ENCODE measurements at regions not wholly inside any gene's neighbourhood (a gene's known extent, or its start where the extent isn't known, plus 50 kb on each side); places are given as distances from the start of the nearest gene placed in this dataset.
"Not testable (repeated sequence)": the region's sequence is repeated elsewhere in the genome, so short reads cannot be mapped to it uniquely, and the experiment has no call there.

DNA sequence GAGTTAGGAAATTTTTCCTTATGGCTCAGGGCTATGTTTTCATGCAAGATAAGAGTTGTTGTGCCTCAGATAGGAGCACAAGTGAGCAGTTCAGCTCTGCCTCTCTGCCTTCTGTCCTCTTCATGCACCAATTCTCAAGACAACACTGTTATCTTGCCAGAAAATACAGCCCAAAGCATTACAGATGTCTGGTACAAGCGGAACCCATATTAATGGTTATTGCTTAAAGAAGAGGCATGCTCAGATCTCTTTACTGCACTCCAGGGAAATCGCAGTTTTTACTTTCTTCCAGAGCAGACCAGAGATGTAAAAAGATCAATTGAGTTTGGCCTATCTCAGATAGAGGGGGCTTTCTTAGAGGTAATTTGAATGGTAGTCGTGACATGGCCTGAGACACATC is 361.6 kb upstream of the WWC1 start:
- no peak for DNase-seq
- in situ Hi-C loops (cut with HindIII; ENCODE audit: low pct_ligation_motif_present, low pct_unique_long_range_greater_than_20kb, low sequenced_read_pairs), result no loop called here

DNA sequence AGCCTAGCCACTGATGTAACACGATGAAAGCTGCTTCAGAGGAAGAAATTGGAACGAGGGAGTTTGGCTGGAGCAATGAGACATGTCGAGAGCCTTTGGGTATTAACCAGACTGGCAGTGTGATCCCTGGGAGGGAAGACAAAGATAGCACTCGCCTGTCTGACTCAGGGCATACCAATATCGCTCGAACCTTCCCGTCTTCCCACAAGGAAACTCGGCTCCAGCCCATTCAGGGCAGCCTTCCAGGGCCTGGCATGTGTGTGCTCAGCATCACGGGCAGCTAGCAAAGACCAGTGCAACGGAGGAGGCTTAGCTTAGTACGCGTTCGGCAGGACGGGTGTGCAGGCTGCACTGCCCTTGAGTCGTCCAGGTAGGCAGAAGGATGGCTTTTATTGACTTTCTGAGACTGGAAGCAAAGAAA is 356.9 kb upstream of the WWC1 start:
- in situ Hi-C loops (cut with HindIII; ENCODE audit: low pct_ligation_motif_present, low pct_unique_long_range_greater_than_20kb, low sequenced_read_pairs), result no loop called here

DNA sequence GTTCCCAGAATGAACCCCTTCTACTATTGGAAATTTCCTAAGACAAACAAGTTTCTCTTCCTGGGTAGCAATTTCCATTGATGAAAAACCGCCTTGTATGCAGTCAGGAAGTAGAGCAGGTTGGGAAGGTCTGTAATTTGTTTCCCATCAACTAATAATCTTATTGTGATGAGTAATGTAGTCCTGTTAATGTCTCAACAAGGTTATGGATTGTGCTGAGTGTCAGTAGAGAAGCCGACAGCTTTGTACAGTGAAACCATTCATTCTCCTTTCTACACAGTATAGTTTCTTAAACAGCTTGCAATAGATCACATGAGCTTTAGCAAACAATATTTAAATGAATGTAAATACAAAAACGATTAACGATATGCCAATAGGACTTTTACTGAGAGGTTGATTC is 355.4 kb upstream of the WWC1 start:
- in situ Hi-C loops (cut with HindIII; ENCODE audit: low pct_ligation_motif_present, low pct_unique_long_range_greater_than_20kb, low sequenced_read_pairs), result no loop called here
- no peak for DNase-seq

More for the DNA sequence above, 356.9 kb upstream of the WWC1 start:
- no peak for DNase-seq

DNA sequence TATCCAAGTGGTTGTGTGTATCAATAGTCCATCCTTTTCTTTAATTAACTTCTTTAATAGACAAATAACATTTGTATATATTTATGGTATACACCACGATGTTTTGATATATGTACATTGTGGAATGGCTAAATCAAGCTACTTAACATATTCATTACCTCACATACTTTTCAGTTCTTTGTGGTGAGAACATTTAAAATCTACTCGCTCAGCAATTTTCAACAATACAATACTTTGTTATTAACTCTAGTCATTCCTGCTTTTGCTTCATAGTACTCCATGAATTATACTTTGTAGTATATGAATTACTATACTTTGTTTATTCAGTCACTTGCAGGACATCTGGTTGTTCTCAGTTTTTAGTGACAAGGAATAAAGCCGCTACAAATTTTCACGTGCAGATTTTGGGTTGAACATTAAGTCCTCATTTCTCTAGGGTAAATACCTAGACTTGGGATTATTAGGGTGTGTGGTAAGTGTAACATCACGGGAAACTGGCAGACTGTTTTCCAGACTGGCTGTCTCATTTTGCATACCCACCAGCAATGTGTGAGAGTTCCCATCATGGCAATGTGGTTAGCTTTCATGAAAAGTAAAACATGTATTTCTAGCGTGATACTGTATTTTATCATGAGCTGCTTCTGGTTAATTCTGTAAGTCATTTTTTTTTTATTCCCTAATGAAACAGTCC is 354.4 kb upstream of the WWC1 start:
- in situ Hi-C loops (cut with HindIII; ENCODE audit: low pct_ligation_motif_present, low pct_unique_long_range_greater_than_20kb, low sequenced_read_pairs), result no loop called here
- no peak for DNase-seq

DNA sequence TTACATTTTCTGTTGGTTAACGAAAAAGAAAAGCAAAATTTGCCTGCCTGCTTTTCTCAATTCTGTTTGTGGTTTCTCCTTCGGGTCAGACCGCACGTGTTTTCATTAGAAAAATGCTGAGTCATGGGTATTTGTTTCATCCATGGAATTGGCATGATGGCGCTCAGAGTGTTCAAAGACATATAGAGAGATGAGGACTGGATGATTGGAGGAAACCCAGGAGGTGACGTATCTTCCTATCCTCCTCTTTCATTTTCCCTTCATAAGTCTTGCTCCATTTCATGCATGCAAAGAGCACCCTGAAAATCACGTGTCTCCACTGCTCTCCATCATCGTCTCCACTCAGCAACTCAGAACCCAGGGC is 353.8 kb upstream of the WWC1 start:
- DNase-seq, result no peak
- in situ Hi-C loops (cut with HindIII; ENCODE audit: low pct_ligation_motif_present, low pct_unique_long_range_greater_than_20kb, low sequenced_read_pairs), result no loop called here

DNA sequence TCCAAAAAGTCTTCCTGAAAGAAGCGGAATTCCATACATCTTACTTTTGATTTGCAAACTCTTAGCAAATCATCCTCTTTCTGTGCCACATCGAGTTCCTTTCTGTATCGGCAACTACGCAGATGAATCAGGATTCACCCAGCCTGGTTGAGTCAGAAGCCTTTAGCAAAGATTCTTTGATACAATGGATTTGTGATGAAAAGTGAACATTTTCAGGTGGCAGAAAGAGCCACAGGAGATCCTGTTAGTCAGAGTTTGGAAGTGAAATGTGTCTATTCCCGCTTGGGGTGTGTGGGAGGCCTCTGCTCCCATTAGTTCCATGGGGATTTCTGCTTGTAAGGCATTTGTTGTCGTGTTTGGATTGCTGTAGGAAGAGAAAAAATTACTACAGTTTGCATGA is 351.8 kb upstream of the WWC1 start:
- in situ Hi-C loops (cut with HindIII; ENCODE audit: low pct_ligation_motif_present, low pct_unique_long_range_greater_than_20kb, low sequenced_read_pairs), result no loop called here
- DNase-seq, result no peak

DNA sequence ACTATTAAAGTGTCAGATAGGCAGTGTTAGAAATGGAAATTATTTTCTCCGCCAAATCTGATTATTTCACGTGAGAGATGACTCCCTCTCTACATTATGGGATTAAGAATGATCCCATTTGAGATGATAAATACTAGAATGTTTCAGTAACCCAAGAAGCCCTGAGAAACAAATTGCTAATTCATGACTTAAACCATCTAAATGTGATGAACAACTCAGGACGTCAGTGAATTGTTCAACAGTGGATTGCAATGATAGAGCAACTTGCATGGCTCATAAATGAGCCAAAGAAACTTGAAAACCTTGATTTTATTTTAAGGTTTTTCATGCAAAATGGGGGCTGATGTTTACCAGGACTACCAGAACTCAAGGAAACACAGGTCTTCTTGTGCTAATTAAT is 350.5 kb upstream of the WWC1 start:
- in situ Hi-C loops (cut with HindIII; ENCODE audit: low pct_ligation_motif_present, low pct_unique_long_range_greater_than_20kb, low sequenced_read_pairs), result no loop called here
- no peak for DNase-seq

DNA sequence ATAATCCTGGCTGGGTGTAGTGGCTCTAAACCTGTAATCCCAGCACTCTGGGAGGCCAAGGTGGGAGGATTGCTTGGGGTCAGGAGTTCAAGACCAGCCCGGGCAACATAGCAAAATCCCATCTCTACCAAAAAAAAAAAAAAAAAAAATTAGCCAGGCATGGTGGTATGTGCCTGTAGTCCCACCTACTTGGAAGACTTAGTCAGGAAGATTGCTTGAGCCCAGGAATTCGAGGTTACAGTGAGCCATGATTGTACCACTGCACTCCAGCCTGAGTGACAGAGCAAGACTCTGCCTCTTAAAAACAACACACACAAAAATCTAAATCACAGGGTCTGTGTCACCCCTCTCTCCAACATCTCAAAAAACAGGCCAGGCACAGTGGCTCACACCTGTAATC is 349.9 kb upstream of the WWC1 start:
- in situ Hi-C loops (cut with HindIII; ENCODE audit: low pct_ligation_motif_present, low pct_unique_long_range_greater_than_20kb, low sequenced_read_pairs); DNase-seq: not testable (repeated sequence)

DNA sequence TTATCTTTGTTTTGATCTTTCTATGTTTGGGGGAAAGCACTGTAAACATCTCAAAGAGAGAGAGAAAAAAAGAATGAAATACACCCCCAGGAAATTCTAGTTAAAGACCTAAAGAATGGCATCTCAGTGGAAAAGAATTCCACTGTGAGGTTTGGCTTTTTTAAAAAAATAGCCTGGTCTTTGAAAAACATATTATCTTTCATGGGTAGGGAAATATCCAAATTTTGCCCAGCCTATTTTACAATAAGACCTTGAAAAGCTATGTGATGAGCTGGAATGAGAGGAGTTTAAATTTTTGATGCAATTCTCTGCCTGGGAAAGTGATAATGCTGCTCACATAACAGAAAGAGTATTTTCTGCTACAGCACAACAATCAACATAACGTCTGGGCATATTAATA is 348.1 kb upstream of the WWC1 start:
- in situ Hi-C loops (cut with HindIII; ENCODE audit: low pct_ligation_motif_present, low pct_unique_long_range_greater_than_20kb, low sequenced_read_pairs), result no loop called here
- DNase-seq, result no peak

DNA sequence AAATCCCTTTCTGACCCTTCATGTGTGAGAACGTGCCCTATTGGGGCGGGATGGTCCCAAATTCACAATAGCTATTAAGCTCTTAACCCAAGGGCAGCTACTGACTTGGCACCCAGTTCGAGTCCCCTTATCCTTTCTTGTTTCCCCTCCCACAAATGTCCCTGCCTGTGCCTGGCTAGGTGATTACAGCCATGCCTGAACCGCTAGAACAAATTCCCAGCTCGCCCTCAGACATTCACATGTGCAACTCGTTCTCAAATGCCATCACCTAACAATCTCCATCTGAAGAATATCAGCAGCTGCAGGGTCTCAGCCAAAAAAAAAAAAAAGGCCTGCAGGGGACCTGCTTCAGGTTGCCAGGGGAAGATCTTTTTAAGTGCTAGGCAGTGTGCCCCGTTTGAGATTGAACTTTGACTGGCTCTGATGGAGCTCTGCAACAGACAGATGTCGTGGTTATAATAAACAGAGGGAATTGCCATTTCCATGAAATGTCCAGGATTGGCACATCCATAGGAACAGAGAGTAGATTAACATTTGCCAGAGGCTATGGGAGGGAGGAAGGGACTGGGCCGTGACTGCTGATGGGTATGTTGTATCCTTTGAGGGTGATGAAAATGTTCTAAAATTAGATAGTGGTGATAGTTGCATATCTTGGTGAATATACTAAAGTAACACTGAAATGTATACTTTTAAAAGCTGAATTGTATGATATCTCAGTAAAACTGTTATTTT is 347.2 kb upstream of the WWC1 start:
- DNase-seq, result no peak
- in situ Hi-C loops (cut with HindIII; ENCODE audit: low pct_ligation_motif_present, low pct_unique_long_range_greater_than_20kb, low sequenced_read_pairs), result no loop called here

DNA sequence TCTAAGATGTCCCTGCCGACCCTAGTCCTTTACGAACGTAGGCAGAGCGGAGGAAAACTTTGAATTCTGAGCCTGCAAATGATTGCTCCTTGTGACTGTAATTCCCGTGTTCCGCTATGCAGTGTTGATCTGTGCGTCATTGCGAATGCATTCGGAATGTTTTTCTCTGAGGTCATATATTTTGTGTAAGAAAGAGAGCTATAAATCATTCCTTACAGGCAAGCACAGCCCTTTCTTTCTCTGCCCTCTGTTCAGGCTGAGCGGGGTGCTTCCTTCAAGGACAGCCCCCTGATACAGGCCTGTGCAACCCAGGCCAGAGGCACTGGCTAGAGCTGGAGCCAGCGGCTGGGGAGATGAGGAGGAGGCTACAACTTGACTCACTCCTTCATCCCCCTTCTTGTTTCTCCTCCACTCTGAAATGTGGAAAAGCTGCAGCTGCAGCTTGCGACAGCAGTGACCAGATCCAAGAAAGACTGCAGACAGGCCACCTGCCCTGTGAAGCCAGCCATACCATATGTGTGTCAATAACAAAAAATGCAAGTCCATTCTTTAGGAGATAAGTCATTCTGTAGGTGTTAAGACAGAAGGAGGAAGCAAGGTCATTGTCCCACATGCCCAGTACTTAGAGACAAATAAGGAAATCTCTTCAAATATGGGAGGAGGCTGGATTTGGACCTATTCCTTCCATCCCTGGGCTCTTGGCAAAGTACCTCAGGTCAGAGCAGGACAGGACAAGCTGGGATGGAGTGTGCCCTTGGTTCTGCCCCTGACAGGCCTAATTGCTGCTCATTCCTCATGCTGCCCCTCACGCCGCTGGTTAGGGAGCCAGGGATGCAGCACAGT is 345.7 kb upstream of the WWC1 start:
- no peak for DNase-seq
- in situ Hi-C loops (cut with HindIII; ENCODE audit: low pct_ligation_motif_present, low pct_unique_long_range_greater_than_20kb, low sequenced_read_pairs), result no loop called here

DNA sequence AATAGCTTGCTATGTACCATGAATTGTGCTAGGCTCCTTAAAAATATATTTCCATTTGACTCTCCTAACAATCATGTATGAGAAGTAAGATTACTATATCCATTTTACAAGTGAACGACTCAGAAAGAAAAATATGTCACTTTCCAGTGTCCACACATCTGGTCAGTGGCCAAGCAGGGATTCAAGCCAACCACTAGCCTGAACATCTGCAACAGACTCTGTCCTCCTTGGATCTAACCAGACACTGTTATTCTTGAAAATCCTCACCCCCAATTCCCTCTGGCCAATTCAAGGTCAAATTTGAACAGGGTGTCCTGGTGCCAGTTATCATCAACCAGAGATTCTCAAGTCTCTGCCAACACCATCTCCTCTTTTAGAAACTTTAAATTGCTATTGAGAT is 344.1 kb upstream of the WWC1 start:
- in situ Hi-C loops (cut with HindIII; ENCODE audit: low pct_ligation_motif_present, low pct_unique_long_range_greater_than_20kb, low sequenced_read_pairs), result no loop called here

DNA sequence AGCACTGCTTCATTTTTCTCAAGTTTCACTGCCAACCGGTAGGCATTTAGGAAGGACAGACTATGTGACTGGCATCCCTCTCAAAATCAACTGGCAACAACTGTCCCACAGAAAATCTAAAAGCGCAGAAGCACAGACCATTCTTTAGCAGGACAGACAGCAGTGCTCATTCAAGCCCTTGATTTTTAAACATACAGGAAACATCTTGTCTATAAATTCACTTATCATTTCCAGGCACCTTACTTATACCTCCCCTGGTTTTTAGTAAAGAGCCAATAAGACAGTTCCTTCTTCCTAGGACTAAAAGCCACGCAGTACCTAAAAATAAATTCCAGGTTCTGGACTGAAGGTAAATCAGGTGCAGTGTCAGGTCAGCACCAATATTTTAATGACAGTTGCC is 343.2 kb upstream of the WWC1 start:
- in situ Hi-C loops (cut with HindIII; ENCODE audit: low pct_ligation_motif_present, low pct_unique_long_range_greater_than_20kb, low sequenced_read_pairs), result no loop called here
- no peak for DNase-seq

More for the DNA sequence above, 344.1 kb upstream of the WWC1 start:
- no peak for DNase-seq

DNA sequence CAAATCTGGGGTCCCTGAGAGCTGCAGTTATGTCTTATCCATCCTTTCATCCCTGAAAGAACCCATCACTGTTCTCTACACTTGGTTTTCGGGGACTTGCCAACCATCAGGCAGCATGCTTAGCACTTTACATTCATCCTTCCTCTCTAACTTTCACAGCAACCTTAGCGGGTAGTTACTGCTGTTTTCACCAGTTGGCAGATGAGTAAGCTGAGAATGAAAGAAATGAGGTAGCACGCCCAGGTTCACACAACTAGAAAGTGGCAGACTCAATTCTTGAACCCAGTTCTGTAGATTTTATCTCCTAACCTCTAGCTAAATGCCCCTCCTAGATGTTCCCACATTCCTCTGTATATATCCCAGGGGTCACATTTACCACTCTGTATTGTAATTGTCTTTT is 342.0 kb upstream of the WWC1 start:
- DNase-seq, result no peak
- in situ Hi-C loops (cut with HindIII; ENCODE audit: low pct_ligation_motif_present, low pct_unique_long_range_greater_than_20kb, low sequenced_read_pairs), result no loop called here

DNA sequence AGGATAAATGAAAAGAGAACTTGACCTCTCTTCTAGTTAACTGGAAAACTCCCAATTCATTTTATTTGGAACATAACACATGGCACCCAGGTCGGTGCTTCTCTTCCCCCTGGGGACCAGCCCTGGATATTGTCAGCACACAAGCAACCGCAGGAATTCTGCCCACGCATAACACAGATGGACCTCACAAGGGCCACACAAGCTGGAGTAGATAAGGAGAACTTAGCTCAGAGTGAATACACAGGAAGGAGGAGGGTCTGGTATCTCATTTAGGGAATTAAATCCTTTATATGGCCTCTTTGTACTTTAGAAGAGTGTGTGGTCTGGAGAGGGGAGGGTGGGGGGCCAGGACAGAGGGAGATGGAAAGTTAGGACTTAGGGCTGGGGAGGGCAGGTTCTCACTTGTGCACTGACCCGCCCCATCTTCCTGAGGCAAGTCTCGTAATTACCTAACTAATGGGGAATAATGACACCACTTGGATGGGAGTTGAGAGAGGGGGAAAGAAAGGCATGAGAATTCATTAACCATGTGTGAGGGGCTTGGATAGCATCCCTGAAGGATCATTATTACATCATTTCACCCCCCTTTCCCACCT is 341.2 kb upstream of the WWC1 start:
- DNase-seq, result no peak

DNA sequence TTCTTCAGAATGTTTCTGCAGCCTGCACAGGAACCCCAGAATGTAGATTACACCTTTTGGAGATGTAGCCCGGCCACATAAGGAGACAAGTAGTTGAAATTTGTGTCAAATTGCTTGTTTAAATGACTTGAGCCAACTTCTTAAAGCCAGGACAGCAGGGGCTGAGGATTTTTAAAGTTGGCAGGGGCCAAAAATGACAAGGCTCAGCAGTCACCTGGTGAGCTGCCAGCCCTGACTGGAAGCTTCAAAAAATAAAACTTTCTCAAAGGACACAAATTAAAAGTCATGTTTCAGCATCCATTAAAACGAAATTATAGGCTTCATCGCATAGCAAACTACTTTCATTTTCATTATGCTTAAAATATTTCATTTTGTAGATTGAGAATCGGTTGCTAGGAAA is 340.3 kb upstream of the WWC1 start:
- no peak for DNase-seq
- in situ Hi-C loops (cut with HindIII; ENCODE audit: low pct_ligation_motif_present, low pct_unique_long_range_greater_than_20kb, low sequenced_read_pairs), result no loop called here

More for the DNA sequence above, 341.2 kb upstream of the WWC1 start:
- in situ Hi-C loops (cut with HindIII; ENCODE audit: low pct_ligation_motif_present, low pct_unique_long_range_greater_than_20kb, low sequenced_read_pairs), result no loop called here

DNA sequence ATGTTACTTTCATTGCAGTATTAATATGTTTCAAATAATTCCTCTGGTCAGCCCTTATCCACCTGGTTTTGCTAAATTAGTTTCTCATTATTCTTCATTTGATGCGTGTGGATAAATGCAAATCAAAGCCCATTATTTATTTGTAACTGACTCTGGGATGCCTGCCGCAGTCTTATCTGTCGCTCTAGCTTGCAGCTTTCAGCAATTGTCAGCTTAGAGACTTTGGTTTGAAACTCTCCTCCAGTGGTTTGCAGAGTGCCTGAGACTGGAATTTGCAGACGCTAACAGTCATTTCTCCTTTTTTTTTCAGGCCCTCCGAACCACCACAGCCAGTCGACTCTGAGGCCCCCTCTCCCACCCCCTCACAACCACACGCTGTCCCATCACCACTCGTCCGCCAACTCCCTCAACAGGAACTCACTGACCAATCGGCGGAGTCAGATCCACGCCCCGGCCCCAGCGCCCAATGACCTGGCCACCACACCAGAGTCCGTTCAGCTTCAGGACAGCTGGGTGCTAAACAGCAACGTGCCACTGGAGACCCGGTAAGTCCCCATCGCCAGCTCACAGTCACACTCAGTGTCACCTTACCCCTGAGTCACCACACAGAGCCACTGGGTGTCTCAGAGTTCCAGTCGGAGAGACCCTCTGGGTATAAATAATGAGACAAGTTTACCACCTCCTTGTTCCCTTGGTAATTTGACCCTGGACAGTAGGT is 339.0 kb upstream of the WWC1 start:
- DNase-seq, result no peak
- in situ Hi-C loops (cut with HindIII; ENCODE audit: low pct_ligation_motif_present, low pct_unique_long_range_greater_than_20kb, low sequenced_read_pairs), result no loop called here

DNA sequence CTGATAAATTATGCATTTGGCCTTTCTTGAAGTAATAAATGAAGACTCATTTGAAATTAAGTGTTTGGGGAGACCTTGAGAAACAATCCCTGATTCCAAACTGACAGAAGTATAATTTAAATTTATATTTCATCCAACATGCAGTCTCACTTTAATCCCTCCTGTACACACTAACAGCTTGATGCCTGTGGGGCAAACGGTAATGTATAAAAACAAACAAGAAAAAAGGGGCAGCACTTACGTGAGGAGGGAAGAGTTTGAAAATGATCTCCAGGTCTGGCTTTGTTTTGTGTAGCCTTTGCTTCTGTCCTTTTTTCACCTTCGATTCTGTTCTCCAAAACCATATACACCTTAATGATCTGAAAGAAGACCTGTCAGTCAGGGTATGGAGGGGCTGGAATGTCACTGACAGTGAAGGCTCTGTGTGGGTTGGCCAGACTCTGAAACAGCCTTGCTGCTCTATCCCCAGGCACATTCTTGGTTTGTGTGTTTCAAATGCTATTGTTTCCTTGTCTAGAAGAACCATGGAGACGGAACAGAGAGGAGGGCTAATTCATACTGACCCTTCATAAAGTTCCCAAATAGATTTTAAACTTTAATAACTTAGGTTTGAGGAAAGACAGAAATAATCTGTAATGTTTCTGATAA is 338.2 kb upstream of the WWC1 start:
- in situ Hi-C loops (cut with HindIII; ENCODE audit: low pct_ligation_motif_present, low pct_unique_long_range_greater_than_20kb, low sequenced_read_pairs), result no loop called here

More for the DNA sequence above, 338.2 kb upstream of the WWC1 start:
- DNase-seq, result no peak
